ENCODE measurements at regions not wholly inside any gene's neighbourhood (a gene's known extent, or its start where the extent isn't known, plus 50 kb on each side); places are given as distances from the start of the nearest gene placed in this dataset.

DNA sequence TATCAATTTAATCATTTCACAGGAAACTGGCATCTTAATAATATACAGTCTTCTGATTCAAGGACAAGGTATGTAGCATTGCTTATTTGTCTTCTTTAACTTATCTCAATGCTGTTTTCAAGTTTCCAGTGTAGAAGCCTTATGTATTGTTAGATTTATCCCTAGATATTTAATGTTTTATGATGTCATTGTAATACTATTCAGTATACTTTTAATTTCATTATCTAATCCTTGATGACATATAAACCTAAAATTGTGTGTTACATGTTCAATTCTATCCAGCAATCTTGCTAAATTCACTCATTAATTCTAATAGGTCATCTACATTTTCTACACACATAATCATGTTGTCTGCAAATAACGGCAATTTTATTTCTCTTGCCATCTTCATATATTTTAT is 126.3 kb upstream of the SEC61G start:
- TF ChIP-seq, protein P1, sequence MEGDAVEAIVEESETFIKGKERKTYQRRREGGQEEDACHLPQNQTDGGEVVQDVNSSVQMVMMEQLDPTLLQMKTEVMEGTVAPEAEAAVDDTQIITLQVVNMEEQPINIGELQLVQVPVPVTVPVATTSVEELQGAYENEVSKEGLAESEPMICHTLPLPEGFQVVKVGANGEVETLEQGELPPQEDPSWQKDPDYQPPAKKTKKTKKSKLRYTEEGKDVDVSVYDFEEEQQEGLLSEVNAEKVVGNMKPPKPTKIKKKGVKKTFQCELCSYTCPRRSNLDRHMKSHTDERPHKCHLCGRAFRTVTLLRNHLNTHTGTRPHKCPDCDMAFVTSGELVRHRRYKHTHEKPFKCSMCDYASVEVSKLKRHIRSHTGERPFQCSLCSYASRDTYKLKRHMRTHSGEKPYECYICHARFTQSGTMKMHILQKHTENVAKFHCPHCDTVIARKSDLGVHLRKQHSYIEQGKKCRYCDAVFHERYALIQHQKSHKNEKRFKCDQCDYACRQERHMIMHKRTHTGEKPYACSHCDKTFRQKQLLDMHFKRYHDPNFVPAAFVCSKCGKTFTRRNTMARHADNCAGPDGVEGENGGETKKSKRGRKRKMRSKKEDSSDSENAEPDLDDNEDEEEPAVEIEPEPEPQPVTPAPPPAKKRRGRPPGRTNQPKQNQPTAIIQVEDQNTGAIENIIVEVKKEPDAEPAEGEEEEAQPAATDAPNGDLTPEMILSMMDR (IDR thresholded peaks at IDR 0.05; ENCODE audit: low read depth, low read length, poor library complexity, severe bottlenecking) = no peak
- no peak for TF ChIP-seq EZH2phosphoT487 (IDR thresholded peaks at IDR 0.05; ENCODE audit: borderline replicate concordance, low read length)
